HUES6 (cell line): ENCODE measurements at regions not wholly inside any gene's neighbourhood (a gene's known extent, or its start where the extent isn't known, plus 50 kb on each side); places are given as distances from the start of the nearest gene placed in this dataset.
"Not testable (repeated sequence)": the region's sequence is repeated elsewhere in the genome, so short reads cannot be mapped to it uniquely, and the experiment has no call there.

Source experiments
- H3K27ac ChIP-seq: 2 replicates; pipeline ENCODE4 v1.7.0; 2013; ENCODE audit warnings: low read depth, mild to moderate bottlenecking, low read length, inconsistent platforms
- H3K27me3 ChIP-seq: 2 replicates; pipeline ENCODE4 v1.6.1; 2013; ENCODE audit warnings: low read length; ENCODE audit not compliant: control insufficient read depth, insufficient read depth
- H3K36me3 ChIP-seq: 2 replicates; pipeline ENCODE4 v1.6.1; 2013; ENCODE audit warnings: low read length; ENCODE audit not compliant: control insufficient read depth, insufficient read depth
- H3K4me1 ChIP-seq: 2 replicates; pipeline ENCODE4 v1.6.1; 2013; ENCODE audit warnings: low read length; ENCODE audit not compliant: control insufficient read depth, insufficient read depth
- H3K4me3 ChIP-seq: 2 replicates; pipeline ENCODE4 v1.5.1; 2013; ENCODE audit warnings: low read depth, low read length
- H3K9ac ChIP-seq: one replicate; pipeline ENCODE4 v1.6.1; 2013; ENCODE audit warnings: mild to moderate bottlenecking, low read length
- H3K9me3 ChIP-seq: 2 replicates; pipeline ENCODE4 v1.6.1; 2013; ENCODE audit warnings: low read depth, low read length; ENCODE audit not compliant: control insufficient read depth, insufficient read depth

- H3K27me3 ChIP-seq: no peaks in the 10 kb centered on the region
- H3K4me1 ChIP-seq: peaks cover 26% of the 10 kb centered on the region
- H3K4me3 ChIP-seq: no peak overlapping the region
- H3K27ac ChIP-seq: no peak overlapping the region
- H3K36me3 ChIP-seq: no peaks in the 10 kb centered on the region
- no peaks in the 10 kb centered on the region for H3K9me3 ChIP-seq
- no peak overlapping the region for H3K9ac ChIP-seq
Observed at GRCh38 chr14:100422556-100423316, 99.6 kb downstream of the SLC25A47 start.

GRCh38 chr14:100423317-100424010 lies 100.3 kb downstream of the SLC25A47 start:
- H3K27me3 ChIP-seq: no peaks in the 10 kb centered on the region
- no peak overlapping the region for H3K9ac ChIP-seq
- H3K27ac ChIP-seq: no peak overlapping the region
- no peaks in the 10 kb centered on the region for H3K36me3 ChIP-seq
- no peaks in the 10 kb centered on the region for H3K9me3 ChIP-seq
- H3K4me1 ChIP-seq: peaks cover 26% of the 10 kb centered on the region
- H3K4me3 ChIP-seq: no peak overlapping the region

DNA sequence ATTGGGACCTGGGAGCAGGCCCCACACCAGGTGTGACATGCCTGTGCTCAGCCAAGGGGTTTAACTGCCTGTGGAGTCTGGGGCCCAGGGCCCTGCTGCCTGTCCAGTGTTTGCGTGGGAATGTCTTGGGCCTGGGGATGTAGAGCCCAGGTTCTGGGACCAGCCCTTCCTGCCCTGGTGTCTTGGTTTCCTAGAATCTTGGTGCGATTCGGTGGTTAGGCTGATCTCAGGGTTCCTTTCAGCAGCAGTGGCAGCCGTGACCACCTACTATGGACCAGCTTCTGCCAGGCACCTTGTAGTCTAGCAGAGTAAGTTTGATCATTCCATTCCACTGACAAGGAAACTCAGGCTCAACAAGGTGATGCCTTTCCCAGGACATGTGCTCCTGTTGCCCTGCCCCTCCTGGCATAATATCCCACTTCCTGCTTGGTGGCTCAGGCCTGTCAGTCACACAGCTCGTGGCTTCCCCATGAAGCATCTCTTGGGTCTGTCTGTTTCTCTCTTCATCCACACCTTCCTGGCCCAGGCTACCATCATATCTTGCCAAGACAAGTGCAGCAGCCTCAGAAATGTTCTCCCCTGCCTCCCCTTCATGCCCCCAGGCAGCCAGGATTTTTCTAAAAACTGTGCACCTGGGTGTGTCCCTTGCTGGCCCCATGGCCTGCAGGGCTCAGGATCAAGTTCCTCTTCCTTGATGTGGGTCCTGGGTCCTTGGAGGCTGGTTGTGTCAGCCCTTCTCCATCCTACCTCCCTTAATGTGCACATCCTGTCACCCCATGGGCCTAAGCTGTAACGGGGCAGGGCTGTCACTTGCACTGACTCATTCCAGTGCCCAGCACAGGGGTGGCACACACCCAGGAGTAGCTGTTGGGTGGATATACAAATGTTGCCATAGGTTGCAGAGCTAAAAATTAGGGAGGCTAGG lies 101.6 kb downstream of the SLC25A47 start:
- H3K9ac ChIP-seq: no peak overlapping the region
- H3K9me3 ChIP-seq: no peaks in the 10 kb centered on the region
- no peaks in the 10 kb centered on the region for H3K27me3 ChIP-seq
- no peaks in the 10 kb centered on the region for H3K36me3 ChIP-seq
- H3K4me3 ChIP-seq: no peak overlapping the region
- H3K27ac ChIP-seq: no peak overlapping the region
- peaks cover 26% of the 10 kb centered on the region for H3K4me1 ChIP-seq

DNA sequence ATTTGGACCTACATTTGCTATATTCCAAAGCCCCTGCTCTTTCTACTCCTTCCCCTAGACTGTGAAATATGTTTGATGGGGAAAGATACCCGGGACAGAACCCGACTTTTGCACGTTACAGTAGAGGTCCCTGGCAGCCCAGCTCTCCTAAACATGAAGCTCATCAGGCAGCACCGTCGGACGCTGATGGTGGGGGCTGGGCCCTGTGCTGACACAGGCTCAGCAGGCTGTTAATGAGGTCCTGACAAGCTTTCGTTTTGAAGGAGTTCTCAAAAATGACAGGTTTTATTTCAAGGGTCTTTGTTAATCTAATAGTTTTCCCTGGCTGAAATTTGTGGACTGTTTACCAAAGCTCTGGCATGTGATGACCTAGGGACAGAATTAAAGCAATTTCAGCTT lies 102.3 kb downstream of the SLC25A47 start:
- H3K4me3 ChIP-seq: no peak overlapping the region
- no peaks in the 10 kb centered on the region for H3K36me3 ChIP-seq
- no peak overlapping the region for H3K9ac ChIP-seq
- H3K27me3 ChIP-seq: no peaks in the 10 kb centered on the region
- peaks cover 26% of the 10 kb centered on the region for H3K4me1 ChIP-seq
- no peak overlapping the region for H3K27ac ChIP-seq
- no peaks in the 10 kb centered on the region for H3K9me3 ChIP-seq

- peaks cover 21% of the 10 kb centered on the region for H3K4me1 ChIP-seq
- H3K4me3 ChIP-seq: no peak overlapping the region
- H3K9me3 ChIP-seq: no peaks in the 10 kb centered on the region
- no peak overlapping the region for H3K9ac ChIP-seq
- H3K27ac ChIP-seq: no peak overlapping the region
- no peaks in the 10 kb centered on the region for H3K27me3 ChIP-seq
- no peaks in the 10 kb centered on the region for H3K36me3 ChIP-seq
Observed at GRCh38 chr14:100426314-100426713, 103.2 kb downstream of the SLC25A47 start.

DNA sequence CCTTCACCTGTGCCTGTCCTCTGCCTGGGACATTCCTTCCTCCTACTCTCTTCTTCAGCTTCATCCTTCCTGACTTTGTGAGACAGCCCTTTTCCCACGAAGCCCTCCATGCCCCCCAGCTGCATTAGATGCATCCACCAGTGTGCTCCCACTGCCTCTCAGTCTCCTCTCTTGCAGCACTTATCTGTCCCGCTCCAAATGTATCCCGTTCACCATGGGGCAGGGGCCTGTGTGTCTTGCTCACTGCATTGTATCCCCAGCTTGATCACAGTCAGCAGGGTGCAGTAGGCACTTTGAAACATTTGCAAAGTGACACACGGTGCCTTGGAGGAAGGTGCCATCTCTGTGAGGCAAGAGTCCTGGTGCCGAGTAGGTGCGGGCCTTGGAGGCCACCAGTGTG lies 104.0 kb downstream of the SLC25A47 start:
- Histone ChIP-seq H3K27ac (no peak overlapping the region), H3K27me3 (no peaks in the 10 kb centered on the region), H3K9ac (no peak overlapping the region), H3K4me3 (no peak overlapping the region), H3K4me1 (peaks cover 21% of the 10 kb centered on the region), H3K9me3 (no peaks in the 10 kb centered on the region), H3K36me3 (no peaks in the 10 kb centered on the region)

GRCh38 chr14:100428727-100429126 lies 105.6 kb downstream of the SLC25A47 start:
- Histone ChIP-seq H3K36me3 (no peaks in the 10 kb centered on the region), H3K4me1 (peaks cover 20% of the 10 kb centered on the region), H3K27me3 (no peaks in the 10 kb centered on the region), H3K4me3 (no peak overlapping the region), H3K27ac (no peak overlapping the region), H3K9me3 (no peaks in the 10 kb centered on the region), H3K9ac (no peak overlapping the region)

GRCh38 chr14:100429537-100429936 lies 106.4 kb downstream of the SLC25A47 start:
- H3K27ac ChIP-seq: no peak overlapping the region
- no peaks in the 10 kb centered on the region for H3K27me3 ChIP-seq
- H3K4me1 ChIP-seq: peaks cover 12% of the 10 kb centered on the region
- H3K4me3 ChIP-seq: no peak overlapping the region
- no peaks in the 10 kb centered on the region for H3K9me3 ChIP-seq
- no peak overlapping the region for H3K9ac ChIP-seq
- no peaks in the 10 kb centered on the region for H3K36me3 ChIP-seq

DNA sequence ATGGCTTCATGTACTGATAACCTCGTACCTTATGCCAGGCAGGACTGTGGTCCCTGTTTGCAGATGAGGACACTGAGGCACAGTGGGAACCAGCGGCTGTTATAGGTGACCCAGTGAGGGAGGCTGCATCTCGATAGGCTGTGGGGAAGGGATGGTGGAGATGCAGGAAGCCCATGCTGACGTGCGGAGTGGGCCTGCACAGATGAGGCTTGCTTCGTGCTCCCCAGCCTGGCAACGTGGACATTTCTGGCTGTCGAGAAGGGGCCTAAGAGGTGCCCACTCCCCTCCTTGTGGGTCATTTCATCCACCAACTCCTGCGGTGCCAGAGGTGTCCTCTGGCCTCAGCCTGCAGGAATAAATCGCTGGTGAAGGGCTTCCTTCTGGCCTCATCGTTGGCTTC lies 107.4 kb downstream of the SLC25A47 start:
- Histone ChIP-seq H3K9ac (no peak overlapping the region), H3K4me3 (no peak overlapping the region), H3K27ac (no peak overlapping the region), H3K36me3 (no peaks in the 10 kb centered on the region), H3K4me1 (peaks cover 2% of the 10 kb centered on the region), H3K9me3 (no peaks in the 10 kb centered on the region), H3K27me3 (no peaks in the 10 kb centered on the region)

GRCh38 chr14:100431461-100431860 lies 108.3 kb downstream of the SLC25A47 start:
- H3K9me3 ChIP-seq, H3K4me1 ChIP-seq, H3K27ac ChIP-seq: not testable (repeated sequence)

More at GRCh38 chr14:100431461-100431860, 108.3 kb downstream of the SLC25A47 start:
- not testable (repeated sequence) for H3K9ac ChIP-seq, H3K4me3 ChIP-seq, H3K36me3 ChIP-seq, H3K27me3 ChIP-seq
